HG03460 (cell line): ENCODE measurements at regions not wholly inside any gene's neighbourhood (a gene's known extent, or its start where the extent isn't known, plus 50 kb on each side); places are given as distances from the start of the nearest gene placed in this dataset.

Experiments
- ATAC-seq: cut with Tn5 transposase; IDR thresholded peaks from one replicate; pipeline ENCODE4 v1.9.1; 2021; ENCODE audit not compliant: unreplicated experiment

DNA sequence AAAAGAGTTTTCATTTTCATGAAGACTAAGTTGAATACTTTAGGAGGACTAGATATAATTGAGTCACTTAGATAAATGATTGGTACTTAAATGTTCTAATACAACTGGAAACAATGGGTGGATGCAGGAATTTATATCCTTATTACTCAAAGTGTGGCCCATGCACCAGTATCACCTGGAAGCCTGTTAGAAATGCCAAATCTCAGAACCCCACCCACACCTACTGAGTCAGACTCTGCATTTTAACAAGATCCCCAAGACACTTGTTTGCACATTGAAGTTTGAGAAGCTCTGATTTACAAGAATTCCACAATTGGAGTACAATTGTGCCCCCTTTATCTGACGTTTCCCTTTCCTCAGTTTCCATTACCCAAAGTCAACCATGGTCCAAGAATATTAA, 239.0 kb downstream of the AUH start:
- ATAC-seq, result no peak

DNA sequence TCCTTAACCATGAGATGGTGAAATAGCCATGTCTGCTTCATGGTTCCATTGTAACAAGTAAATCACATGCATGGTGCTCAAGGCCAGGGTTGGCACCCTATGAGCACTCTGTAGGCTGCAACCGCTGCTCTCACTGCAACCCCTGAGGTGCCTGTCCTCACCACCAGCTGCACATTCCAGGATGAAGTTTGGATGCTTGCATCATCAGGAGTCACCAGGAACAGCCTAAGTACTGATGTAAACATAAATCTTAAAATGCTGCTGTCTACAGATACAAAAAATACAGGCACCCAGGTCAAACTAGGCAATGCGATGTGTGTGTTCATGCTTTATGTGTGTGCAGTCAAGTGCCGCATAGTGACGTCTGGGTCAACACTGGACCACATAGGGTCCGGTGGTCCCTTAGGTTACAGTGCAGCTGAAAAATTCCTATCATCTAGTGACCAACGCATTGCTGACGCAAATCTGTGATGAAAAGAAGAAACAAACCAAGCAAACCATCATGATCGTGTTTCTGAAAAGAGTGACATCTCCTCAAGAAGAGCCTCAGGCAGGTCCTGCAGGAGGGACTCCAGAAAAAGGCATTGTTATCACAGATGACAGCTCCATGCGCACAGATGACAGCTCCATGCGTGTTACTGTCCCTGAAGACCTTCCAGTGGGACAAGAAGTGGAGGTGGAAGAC, 234.8 kb downstream of the AUH start:
- ATAC-seq, result no peak

DNA sequence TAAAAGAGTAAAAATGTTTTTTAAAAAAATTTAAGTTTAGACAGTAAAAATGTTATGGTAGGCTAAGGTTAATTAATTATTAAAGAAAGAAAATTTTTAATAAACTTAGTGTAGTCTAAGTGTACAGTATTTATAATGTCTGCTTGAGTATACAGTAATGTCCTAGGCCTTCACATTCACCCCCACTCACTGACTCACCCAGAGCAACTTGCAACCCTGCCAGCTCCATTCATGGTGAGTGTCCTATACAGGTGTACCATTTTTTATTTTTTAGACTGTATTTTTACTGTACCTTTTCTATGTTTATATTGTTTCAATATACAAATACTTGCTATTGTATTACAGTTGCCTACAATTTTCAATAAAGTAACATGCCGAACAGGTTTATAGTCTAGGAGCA, 234.1 kb downstream of the AUH start:
- ATAC-seq, result no peak

DNA sequence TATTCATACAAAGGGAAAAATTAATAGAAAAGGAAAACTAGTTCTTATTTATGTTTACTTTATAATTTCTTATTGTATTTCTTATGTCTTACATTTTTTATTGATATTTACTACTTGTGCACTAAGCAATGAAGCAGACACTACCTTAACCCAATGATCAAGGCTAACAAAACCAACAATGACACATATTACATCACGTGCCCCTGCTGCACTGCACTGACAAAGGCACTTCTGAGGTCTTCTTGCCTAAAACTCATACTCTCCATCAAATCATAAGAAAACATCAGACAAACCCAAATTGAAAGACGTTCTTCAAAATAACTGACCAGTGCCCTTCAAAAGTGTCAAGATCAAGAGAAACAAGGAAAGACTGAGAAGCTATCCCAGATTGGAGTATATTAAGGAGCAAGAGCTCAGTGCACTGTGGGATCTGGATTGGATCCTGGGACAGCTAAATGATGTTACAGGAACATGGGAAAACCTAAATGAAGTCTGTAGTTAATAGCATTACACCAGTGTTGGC, 230.9 kb downstream of the AUH start:
- ATAC-seq, result no peak

DNA sequence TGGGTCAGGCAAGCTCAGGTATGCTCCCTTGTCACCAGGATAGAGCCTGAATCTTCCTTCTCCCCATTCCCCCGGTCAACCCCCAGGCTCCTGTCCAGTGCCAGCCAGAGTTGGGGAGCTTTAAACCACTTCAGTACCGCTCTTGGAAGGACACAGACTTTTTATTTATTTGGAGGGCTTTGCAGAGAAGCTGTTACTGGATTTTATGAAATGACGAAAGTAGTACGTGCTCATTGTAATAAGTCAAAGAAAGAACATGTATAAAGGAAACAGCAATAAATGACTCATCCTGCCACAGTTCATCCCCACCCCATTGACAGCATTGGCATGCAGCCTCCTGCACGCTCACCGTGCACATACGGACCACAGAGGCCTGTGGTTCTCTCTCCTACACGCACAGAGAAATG, 230.3 kb downstream of the AUH start:
- no peak for ATAC-seq

DNA sequence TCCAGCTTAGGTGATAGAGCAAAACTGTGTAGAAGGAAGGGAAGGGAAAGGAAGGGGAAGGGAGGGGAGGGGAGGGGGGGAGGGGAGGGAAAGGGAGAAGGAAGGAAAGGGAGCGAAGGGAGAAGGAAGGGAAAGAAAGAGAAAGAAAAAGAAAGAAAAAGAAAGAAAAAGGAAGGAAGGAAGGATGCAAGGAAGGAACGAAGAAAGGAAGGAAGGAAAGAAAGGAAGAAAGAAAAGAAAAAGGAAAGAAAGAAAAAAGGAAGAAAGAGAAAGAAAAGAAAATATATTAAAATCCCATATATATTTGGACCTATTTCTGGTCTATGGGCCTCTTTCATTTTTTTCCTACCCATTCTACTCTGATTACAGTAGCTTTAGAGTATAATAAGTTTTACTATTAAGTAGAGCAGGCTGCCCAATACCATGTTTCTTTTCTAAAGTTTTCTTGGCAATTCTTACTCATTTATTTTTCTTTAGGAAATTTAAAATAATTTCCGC, 229.1 kb downstream of the AUH start:
- no peak for ATAC-seq

DNA sequence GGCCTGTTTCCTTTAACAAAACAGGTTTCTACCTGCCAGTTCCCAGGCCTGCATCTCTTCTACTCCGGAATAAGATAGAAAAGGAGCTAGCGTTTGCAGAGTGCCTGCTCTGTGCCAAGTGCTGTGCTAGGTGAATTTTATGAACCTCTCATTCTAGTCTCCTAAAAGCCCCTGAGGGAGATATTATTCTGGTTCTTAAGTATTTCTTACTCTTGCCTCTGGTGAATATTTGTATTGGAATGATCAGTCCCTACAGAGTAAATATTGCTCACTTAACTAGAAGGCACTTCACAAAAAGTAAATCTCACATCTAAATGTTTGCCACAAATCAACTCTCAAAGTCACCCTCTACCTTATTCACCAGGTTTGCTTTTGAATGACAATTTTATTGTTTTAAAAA, 227.1 kb downstream of the AUH start:
- ATAC-seq, result no peak

DNA sequence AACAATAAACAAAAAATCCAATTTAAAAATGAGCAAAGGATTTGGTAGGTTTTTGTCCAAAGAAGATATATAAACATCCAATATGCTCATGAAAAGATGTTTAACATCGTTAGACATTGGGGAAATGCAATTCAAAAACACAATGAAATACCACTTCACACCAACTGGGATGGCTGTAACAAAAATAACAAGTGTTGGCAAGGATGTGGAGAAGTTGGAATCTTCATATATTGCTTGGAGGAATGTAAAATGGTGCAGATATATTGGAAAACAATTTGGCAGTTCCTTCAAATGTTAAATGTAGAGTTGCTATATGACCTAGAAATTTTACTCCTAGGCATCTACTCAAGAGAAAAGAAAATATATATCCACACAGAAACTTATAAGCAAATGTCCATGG, 224.3 kb downstream of the AUH start:
- ATAC-seq, result no peak

DNA sequence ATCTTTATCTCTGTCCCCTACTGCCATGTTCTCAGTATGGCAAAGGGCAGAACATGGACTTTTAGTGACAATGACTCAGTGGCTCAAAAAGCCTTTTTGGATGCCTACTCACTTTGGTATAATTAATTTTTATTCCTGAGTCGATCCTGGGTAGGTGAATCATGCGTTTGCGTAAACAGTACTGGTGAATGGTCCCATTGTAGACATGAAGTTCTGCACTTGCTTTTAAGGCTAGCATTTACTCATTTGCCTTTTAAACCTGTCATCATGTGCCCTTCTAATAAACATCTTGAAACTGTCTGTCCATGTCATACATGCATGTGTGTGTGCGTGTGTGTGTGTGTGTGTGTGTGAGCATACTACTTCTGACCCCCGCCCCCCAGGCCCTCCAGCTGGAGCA, 223.0 kb downstream of the AUH start:
- ATAC-seq, result no peak

DNA sequence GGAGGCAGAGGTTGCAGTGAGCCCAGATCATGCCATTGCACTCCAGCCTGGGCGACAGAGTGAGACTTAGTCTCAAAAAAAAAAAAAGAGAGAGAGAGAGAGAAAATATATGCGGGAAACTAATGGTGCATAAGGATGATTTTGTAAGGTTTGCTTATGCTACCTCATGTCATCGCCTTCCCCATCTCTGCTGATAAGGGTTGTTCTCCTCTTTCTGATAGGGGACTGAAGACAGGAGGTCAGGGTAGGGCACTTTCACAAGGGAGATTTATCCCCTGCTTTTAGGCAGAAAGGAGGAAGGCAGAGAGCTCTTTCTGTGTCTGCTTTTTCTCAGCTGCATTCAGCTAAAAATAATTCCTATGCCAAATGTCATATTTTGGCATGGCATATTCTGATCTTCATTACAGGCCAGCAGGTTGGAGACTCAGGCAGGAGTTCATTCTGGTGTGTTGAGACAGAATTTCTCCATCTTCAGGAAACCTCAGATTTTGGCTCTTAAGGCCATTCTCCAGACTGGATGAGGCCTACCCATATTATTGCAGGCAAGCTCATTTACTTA, 220.2 kb downstream of the AUH start:
- no peak for ATAC-seq

DNA sequence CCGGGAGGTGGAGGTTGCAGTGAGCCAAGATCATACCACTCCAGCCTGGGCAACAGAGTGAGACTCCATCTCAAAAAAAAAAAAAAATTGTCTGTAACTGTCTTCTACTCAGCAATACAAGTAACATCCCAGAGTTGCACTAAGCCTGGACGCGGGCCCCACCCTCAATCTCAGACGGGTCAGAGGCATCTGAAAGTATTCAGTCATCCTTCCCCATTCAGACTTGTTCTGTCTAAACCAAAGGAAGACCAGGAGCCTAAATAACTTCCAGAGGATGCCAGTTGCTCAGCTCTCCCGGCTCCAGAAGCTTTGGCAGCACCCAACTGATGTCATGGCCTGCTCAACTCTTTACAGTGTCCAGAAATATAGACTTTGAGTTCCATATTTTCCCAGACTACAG, 218.6 kb downstream of the AUH start:
- ATAC-seq, result no peak

DNA sequence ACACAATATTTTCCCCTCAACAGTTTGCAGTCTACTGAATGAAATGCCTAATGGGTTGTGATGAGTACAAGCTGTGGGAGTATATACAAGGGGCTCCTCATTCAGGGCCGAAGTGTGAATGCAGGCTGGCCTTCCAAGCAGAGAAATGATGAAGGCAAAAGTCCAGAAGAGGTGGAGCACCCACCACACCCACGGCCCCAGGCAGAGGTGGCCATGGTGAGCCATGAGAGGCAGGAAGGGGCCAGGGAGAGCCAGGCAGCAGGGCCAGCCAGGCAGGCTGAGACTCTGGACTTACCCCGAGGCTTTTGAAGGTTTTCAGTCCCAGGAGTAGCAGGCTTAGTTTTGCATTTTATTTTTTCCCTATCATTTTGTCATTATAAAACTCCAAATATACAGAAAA, 218.1 kb downstream of the AUH start:
- no peak for ATAC-seq

DNA sequence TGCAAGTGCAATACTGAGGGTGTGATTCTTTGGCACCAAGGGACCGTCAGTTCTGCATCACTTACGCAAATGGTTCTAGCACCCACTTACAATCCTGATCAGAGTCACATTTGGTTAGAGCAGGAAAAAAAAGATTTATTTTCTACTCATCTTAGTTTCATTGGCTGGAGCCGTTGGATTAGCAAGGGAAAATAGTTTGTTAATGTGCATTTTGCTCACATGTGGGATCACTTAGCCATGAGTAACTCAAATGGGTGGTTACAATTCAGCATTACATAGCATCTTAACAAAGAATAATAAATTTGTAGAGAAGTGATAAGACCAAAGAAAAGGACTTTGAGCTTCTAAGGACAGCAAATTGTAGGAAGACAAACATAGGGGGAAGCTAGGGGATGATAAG, 216.9 kb downstream of the AUH start:
- ATAC-seq, result no peak

DNA sequence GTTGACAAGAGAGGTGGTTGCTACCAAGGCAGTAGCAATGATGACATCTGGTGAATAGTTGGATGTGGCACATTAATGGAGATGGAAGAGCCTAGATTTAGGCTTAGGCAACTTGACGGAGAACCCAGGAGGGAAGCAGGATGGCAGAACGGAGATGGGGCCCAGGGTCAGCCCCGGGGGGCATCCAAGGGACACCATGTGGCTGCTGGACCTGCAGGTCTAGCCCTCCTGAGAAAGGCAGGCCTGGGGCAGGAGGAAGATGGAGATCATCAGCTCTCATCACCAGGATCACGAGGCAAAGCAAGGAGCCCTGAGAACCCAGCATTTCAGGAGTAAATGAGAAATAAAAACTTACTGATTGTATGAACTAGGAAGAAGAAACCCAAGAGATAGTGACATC, 216.2 kb downstream of the AUH start:
- no peak for ATAC-seq

DNA sequence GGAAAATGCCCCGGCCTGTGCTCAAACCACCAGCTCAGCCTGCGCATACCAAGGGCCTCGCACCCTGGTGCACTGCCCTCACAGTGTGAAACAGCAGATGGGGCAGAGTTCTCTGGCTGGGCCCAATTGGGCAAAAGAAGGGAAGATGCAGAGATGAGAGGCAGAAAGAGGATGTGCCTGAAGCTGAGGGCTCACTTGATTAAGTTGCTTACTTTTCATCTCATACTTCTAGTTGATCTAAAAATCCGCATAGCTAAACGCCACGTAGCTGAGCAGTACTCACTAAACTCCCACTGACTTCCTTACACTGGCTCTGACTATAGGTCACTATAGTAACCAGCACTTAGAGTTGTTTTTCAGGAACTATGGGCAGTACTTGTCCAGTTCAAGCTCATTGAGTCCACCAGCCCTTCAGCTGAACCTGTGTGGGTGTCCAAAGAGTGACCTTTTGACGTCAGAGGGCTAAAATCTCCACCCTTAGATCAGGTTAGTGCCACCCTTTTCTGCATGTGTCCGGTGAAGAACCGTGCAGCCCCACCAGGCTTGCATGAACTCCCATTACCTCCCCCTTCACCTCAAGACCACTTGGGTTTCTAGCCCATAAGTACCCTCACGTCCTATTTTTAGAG, 215.2 kb downstream of the AUH start:
- no peak for ATAC-seq

DNA sequence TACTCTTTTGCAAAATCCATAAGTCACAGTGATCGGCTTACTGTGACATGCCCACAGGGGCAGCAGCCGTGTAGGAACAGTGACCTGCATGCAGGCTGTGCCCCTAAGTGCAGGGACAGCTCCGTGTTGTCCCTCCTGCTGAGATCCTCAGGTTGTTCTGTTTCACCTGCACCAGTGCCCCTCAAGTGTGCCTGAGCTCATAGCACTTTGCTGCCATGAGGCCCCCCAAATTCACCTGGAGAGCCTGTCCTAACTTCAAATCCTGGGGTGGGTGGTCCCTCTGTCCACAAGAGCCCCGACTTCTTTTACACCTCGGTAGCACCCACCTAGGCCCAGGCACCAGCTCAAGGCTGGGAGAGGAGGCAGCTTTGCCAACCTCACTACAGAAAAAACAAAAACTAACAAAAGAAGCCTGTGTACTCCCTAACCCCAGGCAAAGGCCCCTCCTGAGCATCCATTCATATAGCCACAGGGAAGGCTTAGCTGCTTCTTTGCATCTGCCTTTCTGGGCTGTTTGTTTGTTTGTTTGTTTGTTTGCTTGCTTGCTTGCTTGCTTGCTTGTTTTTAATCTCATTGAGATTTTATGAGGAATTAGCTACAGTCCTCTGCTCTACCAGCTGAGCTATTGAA, 214.5 kb downstream of the AUH start:
- no peak for ATAC-seq

DNA sequence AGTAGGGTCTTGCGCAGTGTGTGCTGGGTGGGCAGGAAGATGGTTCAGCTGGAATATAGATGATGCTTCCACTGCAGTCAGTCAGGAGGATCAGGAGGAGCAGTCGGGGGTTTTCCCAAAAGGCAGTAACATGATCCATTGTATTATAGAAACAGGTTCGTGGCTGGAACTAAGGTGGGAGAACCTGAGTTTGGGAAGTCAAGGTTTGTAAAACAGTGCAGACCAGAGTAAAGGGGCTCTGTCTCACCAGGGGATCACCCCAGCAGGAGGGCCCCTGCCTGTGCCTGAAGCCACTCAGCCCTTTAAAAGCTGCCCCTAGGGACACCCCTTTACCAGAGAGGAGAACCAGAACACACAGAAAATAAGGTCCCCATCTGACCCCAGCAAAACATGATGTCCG, 213.4 kb downstream of the AUH start:
- ATAC-seq, result no peak

DNA sequence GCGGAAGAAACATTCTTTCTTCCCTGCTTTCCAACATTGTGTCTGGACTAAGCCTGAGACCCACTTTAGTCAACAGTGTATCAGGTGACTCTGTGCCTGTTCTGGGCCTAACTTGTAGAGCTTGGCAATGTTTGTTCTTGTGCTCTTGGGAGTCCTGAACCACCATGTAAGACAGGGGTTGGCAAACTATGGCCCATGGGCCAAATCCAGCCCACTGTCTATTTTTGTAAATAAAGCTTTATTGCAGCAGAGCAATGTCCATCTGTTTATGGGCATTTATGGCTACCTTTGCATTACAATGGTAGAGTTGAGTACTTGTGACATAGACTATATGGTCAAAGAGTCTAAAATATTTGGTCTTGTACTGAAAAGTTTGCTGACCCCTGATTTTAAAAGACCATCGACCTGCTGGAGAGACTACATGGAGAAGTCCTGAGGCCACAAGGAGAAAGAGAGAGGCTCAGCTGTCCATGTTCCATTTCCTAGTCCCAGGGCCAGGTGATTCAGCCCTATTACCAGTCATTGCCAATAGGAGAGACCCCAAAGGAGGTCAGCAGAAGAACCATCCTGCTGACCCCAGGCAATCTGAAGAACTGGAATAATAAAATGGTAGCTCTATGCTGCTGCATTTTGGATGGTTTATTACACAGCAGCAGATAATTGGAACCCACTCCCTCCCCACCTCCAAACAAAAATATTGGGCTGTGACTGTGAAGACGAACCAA, 211.3 kb downstream of the AUH start:
- ATAC-seq, result no peak

DNA sequence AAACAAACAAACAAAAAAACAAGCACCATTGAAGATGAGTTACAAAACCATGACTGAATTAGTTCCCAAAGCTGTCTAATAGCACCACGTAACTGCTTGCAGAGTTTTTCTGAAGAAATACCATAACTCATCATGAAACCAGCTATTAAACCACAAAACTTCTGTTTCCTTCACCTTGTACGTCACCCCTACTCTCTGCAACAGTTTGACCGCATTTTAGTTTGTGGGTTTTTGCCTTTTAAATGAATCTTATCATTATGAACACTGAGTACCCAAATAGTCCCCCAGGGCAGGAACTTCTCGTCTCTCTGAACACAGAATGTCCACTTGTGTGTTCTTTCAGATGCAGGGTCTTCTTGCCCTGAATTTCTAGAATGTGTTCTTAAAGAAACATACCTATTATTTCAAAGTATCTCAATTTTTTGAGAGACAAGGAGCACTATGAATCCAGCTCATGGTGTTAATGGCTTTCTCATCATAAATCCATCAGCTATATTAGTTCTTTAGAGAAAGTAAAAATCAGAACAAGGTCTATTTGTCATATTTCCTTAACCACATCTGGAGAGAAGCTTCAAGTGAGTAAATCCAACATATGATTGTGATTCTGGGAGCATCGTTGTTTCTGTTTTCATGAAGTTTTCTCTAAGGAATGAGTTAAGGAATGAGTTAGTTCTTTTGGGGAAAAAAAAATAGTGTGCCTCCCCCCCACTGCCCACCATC, 210.6 kb downstream of the AUH start:
- peak; percentile 76 for ATAC-seq

DNA sequence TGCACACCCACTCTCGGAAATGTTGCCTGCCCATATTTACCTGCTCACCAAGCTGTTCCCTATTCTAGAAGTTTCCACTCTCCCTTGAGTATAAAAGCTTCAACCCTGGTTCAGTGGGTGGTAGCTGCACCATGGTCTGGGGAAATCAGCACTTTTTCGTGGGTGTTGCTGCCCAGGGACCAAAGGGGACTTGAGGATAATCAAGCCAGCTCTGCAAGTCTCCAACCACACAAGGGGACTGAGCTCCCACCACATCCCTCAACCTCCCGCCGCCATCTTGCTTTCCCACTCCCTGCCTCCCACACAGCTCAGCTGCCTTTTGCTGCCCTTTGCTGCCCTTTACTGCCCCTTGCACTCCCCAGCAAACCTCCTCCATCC, 210.0 kb downstream of the AUH start:
- no peak for ATAC-seq

DNA sequence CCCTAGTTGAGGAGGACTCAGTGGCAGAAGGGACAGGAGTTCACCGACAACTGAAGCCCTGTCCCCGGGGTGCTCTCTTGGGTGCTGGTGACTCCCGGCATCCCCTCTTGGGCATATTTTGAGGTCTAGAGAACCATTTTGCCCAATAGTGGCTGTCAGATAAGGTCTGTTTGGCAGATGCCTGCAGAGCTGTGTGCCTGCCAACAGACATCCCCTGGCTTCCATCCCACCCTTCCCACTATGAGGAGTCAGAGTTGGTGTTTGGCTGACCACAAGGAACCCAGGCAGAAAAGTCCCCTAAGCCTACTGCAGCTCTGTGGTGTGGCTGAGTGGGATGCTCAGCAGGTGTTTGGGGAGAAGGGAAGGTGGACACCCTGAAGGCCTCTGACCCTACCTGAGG, 207.0 kb downstream of the AUH start:
- no peak for ATAC-seq
